GM12878 (cell line): ENCODE measurements at regions not wholly inside any gene's neighbourhood (a gene's known extent, or its start where the extent isn't known, plus 50 kb on each side); places are given as distances from the start of the nearest gene placed in this dataset.

Source experiments
- ATAC-seq: fragments of 200-7000 bp; cut with Tn5 transposase; 3 replicates; pipeline ENCODE4 v1.9.1; 2020; ENCODE audit warnings: mild to moderate bottlenecking, moderate library complexity
- BruUV-seq: library from RNA; stranded (reverse); fragments of 400-500 nt; replicated peaks from 2 replicates; lab custom pipeline; 2021; lab: Mats Ljungman, UMichigan
- CTCF ChIA-PET: fragments of 300-600 bp; sonication (Branson Sonifier 250); formaldehyde crosslinking; extraction: SDS; loops from one replicate; lab custom pipeline; 2021; ENCODE audit warnings: inconsistent platforms; lab: Yijun Ruan, JAX
- POLR2A ChIA-PET: fragments of 350-600 bp; formaldehyde crosslinking; extraction: SDS; loops from one replicate; lab custom pipeline; 2021; ENCODE audit warnings: inconsistent platforms; lab: Charles Lee
- RAD21 ChIA-PET: fragments of 300-600 bp; sonication (Branson Sonifier 250); formaldehyde crosslinking; loops from one replicate; lab custom pipeline; 2023; ENCODE audit warnings: antibody characterized with exemption; ENCODE audit not compliant: unreplicated experiment; lab: Charles Lee
- SMC1A ChIA-PET: fragments of 300-600 bp; sonication (Branson Sonifier 250); formaldehyde crosslinking; loops from one replicate; lab custom pipeline; 2023; ENCODE audit not compliant: unreplicated experiment, uncharacterized antibody; lab: Charles Lee
- DNase-seq: peaks from one replicate; pipeline ENCODE4 v3.0.0-alpha.2; 2011; ENCODE audit warnings: low read depth, low spot score
- FAIRE-seq: peaks from 3 replicates; lab custom pipeline; 2011; peaks lifted over from hg19 to GRCh38; lab: Jason Lieb, UNC
- H2AFZ ChIP-seq: 2 replicates; pipeline ENCODE4 v1.6.0; 2011; ENCODE audit warnings: low read depth, low read length, control low read depth; ENCODE audit not compliant: control insufficient read depth
- H3K27ac ChIP-seq: 2 replicates; pipeline ENCODE4 v1.5.1; 2011; ENCODE audit warnings: control low read depth; ENCODE audit not compliant: control insufficient read depth, insufficient read depth
- H3K27me3 ChIP-seq, 2 experiments: replicated peaks in 1 of 2; 2 replicates each; pipeline versions ENCODE4 v1.6.0 to v1.6.1; 2011; ENCODE audit warnings: low read length in 1 of 2; ENCODE audit not compliant: control insufficient read depth in 2 of 2, insufficient read depth in 2 of 2
- H3K36me3 ChIP-seq, 2 experiments: 2 replicates each; pipeline ENCODE4 v1.5.1; 2011; ENCODE audit warnings: low read length in 1 of 2; ENCODE audit not compliant: control insufficient read depth in 2 of 2, insufficient read depth in 2 of 2
- H3K4me1 ChIP-seq: 2 replicates; pipeline ENCODE4 v1.6.1; 2011; ENCODE audit warnings: mild to moderate bottlenecking, low read length, moderate library complexity, mixed read lengths; ENCODE audit not compliant: control insufficient read depth, insufficient read depth
- H3K4me2 ChIP-seq: 2 replicates; pipeline ENCODE4 v1.6.0; 2011; ENCODE audit warnings: control low read depth; ENCODE audit not compliant: control insufficient read depth, insufficient read depth
- H3K4me3 ChIP-seq: fragments of 200-600 bp; sonication (generic); 2 replicates; pipeline ENCODE4 v1.5.1; 2016
- H3K79me2 ChIP-seq: 2 replicates; pipeline ENCODE4 v1.6.0; 2011; ENCODE audit warnings: low read length; ENCODE audit not compliant: control insufficient read depth, insufficient read depth
- H3K9ac ChIP-seq: 2 replicates; pipeline ENCODE4 v1.8.0; 2011; ENCODE audit warnings: low read length, control low read depth, mixed read lengths; ENCODE audit not compliant: control insufficient read depth, insufficient read depth
- H3K9me3 ChIP-seq: replicated peaks from 3 replicates; pipeline ENCODE4 v1.5.1; 2011; ENCODE audit warnings: mild to moderate bottlenecking, low read length; ENCODE audit not compliant: control insufficient read depth, insufficient read depth
- H4K20me1 ChIP-seq: 2 replicates; pipeline ENCODE4 v1.6.0; 2011; ENCODE audit not compliant: control insufficient read depth, insufficient read depth
- CBX3 ChIP-seq: fragments of 200-600 bp; sonication (generic); IDR thresholded peaks from 2 replicates; pipeline ENCODE4 v1.6.1; 2016; ENCODE audit warnings: low read depth, borderline replicate concordance
- CBX5 ChIP-seq: sonication (generic); IDR thresholded peaks from 2 replicates; pipeline ENCODE4 v1.6.1; 2016; ENCODE audit warnings: low read depth, moderate library complexity, mild to moderate bottlenecking, inconsistent platforms
- CHD2 ChIP-seq: IDR thresholded peaks from 2 replicates; pipeline ENCODE4 v1.6.1; 2011; ENCODE audit warnings: low read depth, low read length, improper control_type of control experiment, borderline replicate concordance
- CTCF ChIP-seq, 3 experiments: IDR thresholded peaks in 2 of 3; conservative IDR thresholded peaks in 1 of 3; 2 replicates each; pipeline ENCODE4 v1.5.1; 2011; ENCODE audit warnings: low read depth in 3 of 3, low read length in 3 of 3, mild to moderate bottlenecking in 3 of 3, control low read depth in 2 of 3, moderate library complexity in 2 of 3, inconsistent platforms in 1 of 3, mixed read lengths in 1 of 3; ENCODE audit not compliant: control insufficient read depth in 2 of 3, insufficient read depth in 1 of 3; ENCODE audit errors: extremely low read depth in 1 of 3
- EZH2 ChIP-seq: IDR thresholded peaks from 2 replicates; pipeline ENCODE4 v1.6.1; 2012; ENCODE audit warnings: low read depth, mild to moderate bottlenecking, control low read depth, inconsistent platforms, low read length, borderline replicate concordance; ENCODE audit not compliant: control insufficient read depth
- KAT2A ChIP-seq: conservative IDR thresholded peaks from 2 replicates; pipeline ENCODE4 v1.6.1; 2011; ENCODE audit warnings: low read depth, low read length; ENCODE audit not compliant: control insufficient read depth
- NBN ChIP-seq: fragments of 450-650 bp; IDR thresholded peaks from 2 replicates; pipeline ENCODE4 v1.6.1; 2016
- RCOR1 ChIP-seq: conservative IDR thresholded peaks from 2 replicates; pipeline ENCODE4 v1.6.1; 2012; ENCODE audit warnings: low read depth, low read length, improper control_type of control experiment
- REST ChIP-seq: IDR thresholded peaks from 2 replicates; pipeline ENCODE4 v1.6.1; 2012; ENCODE audit warnings: mild to moderate bottlenecking, low read depth, low read length
- SUPT20H ChIP-seq: IDR thresholded peaks from 2 replicates; pipeline ENCODE4 v1.6.1; 2011; ENCODE audit warnings: low read depth, mild to moderate bottlenecking, low read length, moderate library complexity, borderline replicate concordance; ENCODE audit not compliant: control insufficient read depth
- WGBS: methylation state at CpG from one replicate; pipeline ENCODE4 v1.1.6; 2016; ENCODE audit warnings: low lambda C conversion rate; ENCODE audit not compliant: insufficient replicate concordance, insufficient coverage; ENCODE audit errors: missing lambda C conversion rate; 5-methylcytosine and 5-hydroxymethylcytosine counted together
- in situ Hi-C: fragments of 300-500 bp; cut with MboI; formaldehyde crosslinking; loops from 9 replicates; pipeline ENCODE4 v1.14.3; 2018; ENCODE audit warnings: mixed read lengths
- intact Hi-C: fragments of 100-400 bp; cut with micrococcal nuclease; formaldehyde crosslinking; loops from one replicate; pipeline ENCODE4 v1.14.2; 2022; ENCODE audit not compliant: unreplicated experiment

- ATAC-seq (no peak), DNase-seq (no peak), FAIRE-seq (no peak)
- POLR2A ChIA-PET, result no interaction called here
- Histone ChIP-seq H3K27ac (no peak overlapping the region), H3K79me2 (no peaks in the 10 kb centered on the region), H3K4me3 (no peak overlapping the region), H2AFZ (no peak overlapping the region), H3K9ac (no peak overlapping the region), H3K36me3 (no peaks in the 10 kb centered on the region), H3K9me3 (no peaks in the 10 kb centered on the region), H4K20me1 (no peaks in the 10 kb centered on the region), H3K4me1 (no peaks in the 10 kb centered on the region), H3K4me2 (no peak overlapping the region), H3K27me3 (peaks cover 5 to 6% of the 10 kb centered on the region in 2 experiments)
- 39% methylated on average over 9 of the region's 9 CpGs for WGBS
- intact Hi-C loops (loop anchor here (5.0 kb wide), 1 partner anchor 56 kb away; no protein-coding TSS in a partner anchor), in situ Hi-C loops (no loop called here)
- BruUV-seq, result no TSS peak
- SMC1A ChIA-PET, result no interaction called here
- CTCF ChIA-PET, result no interaction called here
- RAD21 ChIA-PET, result no interaction called here
- TF ChIP-seq NBN (no peak), KAT2A (no peak), SUPT20H (no peak), CBX3 (no peak), CBX5 (no peak), RCOR1 (no peak), REST (no peak), CTCF (IDR thresholded peaks at IDR 0.05 in 2 of 3, conservative IDR thresholded peaks at IDR 0.05 in 1 of 3; ENCODE audit: control insufficient read depth in 2 of 3, extremely low read depth in 1 of 3, insufficient read depth in 1 of 3, low read depth in 3 of 3, low read length in 3 of 3) (no peak), EZH2 (no peak), CHD2 (no peak)
These were observed 64.3 kb upstream of the UNC93A start for GRCh38 chr6:167226791-167227190.
